Muscle of back (tissue), 3 donors: ENCODE measurements at regions not wholly inside any gene's neighbourhood (a gene's known extent, or its start where the extent isn't known, plus 50 kb on each side); places are given as distances from the start of the nearest gene placed in this dataset.

Experiments
- DNase-seq, 3 donors: peaks; one replicate each; pipeline versions ENCODE4 v3.0.0 to v3.0.0-alpha.2; 2013

DNA sequence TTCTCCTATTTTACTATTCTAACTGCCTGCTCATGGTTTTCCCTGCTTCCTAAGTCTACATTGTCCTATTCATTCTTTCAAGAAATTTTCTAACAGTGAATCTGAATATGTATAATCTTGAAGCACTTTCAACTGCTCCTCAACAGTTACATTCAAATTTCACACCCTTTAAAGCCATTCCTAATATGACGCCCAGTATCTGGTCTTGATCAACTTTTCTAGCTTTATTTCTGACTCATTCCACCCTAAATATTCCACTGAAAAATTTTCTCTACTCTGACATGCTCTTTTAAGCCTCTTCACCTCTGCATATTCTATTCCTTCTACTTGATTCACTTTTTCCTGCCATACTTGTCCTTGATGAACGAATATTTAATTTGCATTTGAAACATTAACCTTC, 1893.9 kb upstream of the PIK3C3 start:
- DNase-seq, result no peak

- no peak for DNase-seq
Observed at GRCh38 chr18:40060562-40060961, 1894.5 kb upstream of the PIK3C3 start.

DNA sequence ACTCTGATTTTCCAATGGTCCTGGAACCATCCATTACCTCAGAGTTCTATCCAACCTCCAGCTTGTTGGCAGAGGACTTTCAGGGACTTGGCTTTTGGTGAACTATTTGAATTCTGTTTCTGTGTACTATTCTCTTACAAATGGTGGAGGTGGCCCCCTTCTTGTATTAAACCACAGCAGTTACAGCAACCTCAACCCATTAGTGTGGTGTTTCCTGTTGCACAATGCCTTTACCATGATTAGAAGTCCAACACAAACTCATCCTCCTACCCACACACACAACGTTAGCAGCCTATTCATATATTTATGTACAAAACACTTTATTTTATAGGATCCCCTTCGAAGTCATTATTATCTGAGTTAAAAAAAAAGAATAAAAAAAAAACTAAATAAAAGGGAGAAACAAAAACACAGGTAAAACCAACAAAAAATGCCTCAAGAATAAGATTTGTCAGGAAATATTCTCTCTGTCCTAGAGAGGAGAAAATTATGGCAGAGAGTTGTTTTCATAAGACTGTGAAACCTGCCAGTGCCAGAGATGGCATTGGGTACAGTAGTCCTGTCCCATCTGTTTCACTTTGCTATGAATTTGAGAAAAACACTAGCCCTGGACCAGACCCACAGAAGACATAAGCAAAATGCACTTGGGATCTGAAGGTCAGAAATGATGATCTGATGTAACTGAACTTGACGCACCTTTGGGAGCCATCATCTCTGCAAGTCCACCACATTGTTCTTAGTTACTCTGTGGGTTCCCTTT, 1896.0 kb upstream of the PIK3C3 start:
- no peak for DNase-seq

DNA sequence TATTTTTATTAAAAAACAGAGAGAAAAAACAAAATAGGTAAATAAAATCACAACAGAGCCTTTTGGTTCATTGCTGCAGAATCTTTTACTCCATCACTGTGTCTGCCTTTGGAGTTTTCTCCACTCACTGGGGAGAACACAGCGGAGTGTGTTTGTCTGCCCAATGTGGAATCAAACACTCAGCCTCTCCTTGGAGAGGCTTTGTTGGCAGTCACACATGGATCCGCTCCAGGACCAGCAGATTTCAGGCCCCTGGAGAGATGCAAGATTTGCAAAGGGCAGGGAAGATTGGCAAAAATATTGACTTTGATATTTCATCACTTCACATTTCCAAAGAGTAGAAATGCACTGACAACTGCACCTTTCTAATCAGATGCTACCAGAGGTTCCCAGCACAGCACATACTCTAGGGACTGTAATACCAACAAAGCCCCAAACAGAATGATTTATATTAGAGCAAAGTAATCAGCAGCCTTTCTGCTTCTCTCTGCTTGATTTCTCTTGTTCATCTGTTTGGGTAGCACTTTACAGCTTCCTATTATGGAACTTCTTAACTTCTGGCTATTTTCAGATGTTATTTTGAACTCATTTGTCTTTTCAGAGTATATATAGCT, 1898.8 kb upstream of the PIK3C3 start:
- no peak for DNase-seq

DNA sequence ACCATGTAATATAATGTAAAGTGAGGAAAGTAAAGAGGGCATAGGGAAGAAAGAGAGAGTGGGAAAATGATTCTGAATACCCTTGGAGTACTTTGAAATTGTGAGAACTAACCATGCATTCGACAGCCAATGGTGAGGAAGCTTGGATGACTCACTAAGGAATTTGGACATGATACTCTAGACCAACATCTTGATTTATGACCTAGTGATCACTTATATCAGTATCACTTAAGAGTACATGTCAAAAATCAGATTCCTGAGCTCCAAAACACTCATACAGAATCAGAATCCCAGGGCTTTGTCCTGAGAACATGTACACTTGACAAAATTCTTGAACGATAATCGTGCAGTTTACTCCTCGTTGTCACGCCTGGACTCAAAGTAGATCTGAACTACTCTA, 1899.8 kb upstream of the PIK3C3 start:
- DNase-seq, result no peak

DNA sequence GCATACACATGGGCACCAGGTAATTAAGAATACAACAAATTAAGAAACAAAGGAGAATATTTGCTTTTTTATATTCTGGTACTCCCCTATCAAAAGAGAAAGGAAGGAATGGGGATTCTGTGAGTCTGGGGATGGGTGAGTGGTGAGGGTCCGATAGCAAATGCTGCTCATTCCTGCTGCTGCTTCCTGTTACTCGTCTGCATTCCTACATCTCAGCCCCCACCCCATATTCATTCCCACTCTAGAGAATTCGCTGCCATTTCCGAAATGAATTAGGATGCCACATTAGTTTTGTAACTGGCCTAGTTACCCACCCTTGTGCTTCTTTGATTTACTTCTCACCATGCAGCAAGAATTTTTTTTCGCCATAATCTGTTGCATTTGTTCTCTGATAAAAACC, 1905.3 kb upstream of the PIK3C3 start:
- no peak for DNase-seq

- no peak for DNase-seq
Observed at GRCh38 chr18:40048886-40049650, 1906.0 kb upstream of the PIK3C3 start.

DNA sequence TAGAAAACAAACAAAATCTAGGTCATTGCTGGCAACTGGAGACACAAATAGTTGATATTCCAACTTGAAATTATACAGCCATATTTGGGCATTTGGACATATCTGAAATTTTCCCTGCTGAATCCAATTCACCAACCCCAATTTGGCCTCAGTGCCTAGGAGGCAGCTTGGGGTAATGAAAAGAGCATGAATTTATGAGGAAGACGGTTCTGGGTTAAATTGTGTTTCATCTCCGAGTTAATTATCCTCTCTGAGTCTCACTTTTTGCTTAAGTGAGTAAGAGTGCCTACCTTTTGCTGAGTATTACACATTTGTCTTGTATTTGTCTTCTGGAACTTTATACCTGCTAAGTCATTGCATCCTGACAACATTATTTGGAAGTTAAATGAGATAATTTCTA, 1906.8 kb upstream of the PIK3C3 start:
- no peak for DNase-seq

DNA sequence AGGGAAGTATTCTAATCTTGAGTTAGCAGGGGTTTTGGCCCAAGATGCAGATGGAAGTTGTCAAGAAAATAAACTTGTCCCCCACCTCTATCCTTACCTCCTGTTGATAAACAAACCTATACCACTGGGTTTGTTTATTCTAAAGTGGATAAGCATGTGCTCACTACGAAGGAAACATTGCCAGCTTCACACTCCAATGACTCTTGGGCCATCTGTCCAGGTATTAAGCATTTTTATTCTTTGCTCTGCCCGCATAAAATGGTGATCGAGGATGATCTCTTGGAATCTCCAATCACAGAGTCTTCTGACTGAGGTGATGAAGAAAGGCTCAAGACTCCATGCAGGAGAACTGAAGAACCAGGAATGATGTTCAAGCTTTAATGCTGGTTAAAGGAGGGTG, 1908.4 kb upstream of the PIK3C3 start:
- no peak for DNase-seq

GRCh38 chr18:40041951-40042350, 1913.1 kb upstream of the PIK3C3 start:
- DNase-seq, result no peak

DNA sequence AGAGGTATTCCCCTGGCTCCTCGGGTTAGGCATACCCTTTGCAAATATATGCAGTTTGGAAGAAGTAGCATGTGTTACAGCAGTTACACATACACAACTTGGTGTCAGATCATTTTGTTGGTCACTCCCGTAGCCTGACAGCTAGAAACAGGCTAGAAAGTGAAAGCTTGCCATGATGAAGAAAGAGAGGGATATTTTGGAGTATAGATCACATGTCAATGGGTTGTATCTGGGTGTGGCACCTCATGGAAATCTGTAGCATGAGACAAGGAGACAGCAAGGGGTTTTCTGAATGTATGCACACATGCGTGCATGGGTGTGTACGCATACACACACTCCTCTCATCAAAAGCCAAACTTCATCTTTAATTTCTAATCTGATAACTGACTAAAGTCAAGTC, 1914.5 kb upstream of the PIK3C3 start:
- no peak for DNase-seq

DNA sequence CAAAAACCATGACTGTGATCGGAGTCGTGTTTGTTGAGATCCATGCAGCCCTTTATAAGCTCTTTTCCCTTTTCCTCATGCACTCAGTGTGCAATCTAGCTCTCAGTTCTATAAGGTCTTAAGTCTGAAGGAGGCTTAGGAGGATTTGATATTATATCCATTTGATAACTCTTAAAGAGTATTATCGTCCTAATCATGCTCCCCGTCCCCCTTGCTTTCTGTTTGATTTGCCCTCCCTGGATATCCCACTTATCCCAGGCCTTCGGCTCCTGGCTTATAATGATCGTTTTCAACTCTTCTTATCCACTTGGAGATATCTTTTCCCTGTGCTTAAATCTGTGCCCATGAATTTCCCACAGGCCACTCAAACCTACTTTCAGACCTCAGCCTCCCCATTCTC, 1917.7 kb upstream of the PIK3C3 start:
- no peak for DNase-seq

DNA sequence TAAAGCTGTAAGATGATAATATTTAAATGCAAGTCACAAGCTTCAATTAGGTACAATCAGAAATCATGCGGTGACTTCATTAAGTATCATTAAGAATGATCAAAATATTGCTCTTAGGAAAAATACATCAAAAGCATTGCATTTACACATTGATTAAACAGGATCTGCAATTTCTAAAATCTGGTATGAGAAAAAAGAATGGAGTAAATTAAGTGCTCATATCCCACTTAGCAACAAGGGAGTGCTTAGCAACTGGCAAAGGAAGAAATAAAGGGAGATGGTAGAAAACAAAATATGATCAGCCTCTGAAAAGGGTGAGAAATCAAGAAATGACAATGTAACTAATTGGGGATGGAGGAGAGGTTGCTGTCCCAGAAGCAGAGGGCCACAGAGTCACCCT, 1918.2 kb upstream of the PIK3C3 start:
- DNase-seq, result no peak

GRCh38 chr18:40035966-40036365, 1919.1 kb upstream of the PIK3C3 start:
- DNase-seq, result no peak

GRCh38 chr18:40032076-40032475, 1923.0 kb upstream of the PIK3C3 start:
- no peak for DNase-seq

DNA sequence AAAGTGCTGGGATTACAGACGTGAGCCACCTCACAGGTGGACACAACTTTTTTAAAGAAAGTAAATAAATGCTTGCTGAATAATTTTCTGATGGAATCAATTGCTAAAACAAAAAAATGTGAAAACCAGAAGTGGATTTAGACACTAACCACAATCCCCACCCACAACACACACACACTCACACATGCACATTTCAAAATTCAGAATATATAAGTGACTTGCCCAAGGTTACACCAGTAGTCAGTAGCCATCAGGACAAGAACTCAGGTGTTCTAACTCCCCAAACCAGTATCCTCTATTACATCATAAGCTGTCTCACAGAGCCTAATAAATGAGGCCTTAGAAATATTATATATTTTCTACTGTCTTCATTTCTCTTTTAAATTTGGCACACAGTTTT, 1923.6 kb upstream of the PIK3C3 start:
- no peak for DNase-seq

DNA sequence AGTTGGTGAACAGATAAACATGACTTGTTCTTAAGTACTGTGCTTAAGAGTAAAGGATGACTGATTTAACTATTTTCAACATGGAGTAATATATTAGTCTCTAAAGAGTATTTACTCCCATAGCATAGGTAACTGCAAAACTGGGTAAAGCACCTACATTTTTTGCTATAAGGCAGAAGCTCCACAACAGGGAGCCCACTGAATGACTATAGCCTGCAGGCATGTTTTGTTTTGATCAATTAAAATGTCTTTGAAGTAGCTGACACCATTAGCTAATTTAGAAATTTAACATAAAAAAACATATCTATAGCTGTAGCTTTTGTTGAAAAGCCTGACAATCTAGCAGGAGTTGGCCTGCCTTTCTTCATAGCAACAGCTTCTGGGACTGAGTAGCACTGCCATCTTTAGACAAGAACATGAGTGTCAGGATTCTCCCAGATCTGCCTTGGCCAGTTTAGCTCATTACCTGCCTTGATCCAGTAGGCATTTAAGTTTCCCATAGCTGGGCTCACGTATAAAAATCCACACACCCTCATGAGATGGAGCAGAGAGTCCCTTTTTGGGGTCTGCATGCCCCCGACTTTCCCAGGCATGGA, 1935.1 kb upstream of the PIK3C3 start:
- no peak for DNase-seq

- DNase-seq, result no peak
Observed at GRCh38 chr18:40018266-40018665, 1936.8 kb upstream of the PIK3C3 start.

DNA sequence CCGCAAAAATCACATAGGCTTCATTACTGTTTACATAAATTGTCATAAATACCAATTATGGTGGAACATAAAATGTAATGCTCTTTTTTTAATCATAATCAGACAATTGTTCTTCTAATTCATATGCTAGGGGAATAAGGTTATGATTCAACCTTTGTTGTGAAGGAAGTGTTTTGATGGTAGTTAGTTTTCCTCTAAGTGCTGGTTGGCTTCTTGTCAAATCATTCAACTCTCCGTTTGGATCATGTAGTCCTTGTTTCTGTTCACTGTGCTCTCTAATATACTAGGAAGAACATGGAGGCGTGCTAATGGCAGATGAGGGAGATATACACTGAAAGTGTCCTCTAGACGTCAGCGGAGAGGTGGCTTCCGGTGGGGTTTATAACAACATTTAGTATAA, 1938.0 kb upstream of the PIK3C3 start:
- DNase-seq, result no peak

- no peak for DNase-seq
Observed at GRCh38 chr18:40016405-40016804, 1938.6 kb upstream of the PIK3C3 start.

DNA sequence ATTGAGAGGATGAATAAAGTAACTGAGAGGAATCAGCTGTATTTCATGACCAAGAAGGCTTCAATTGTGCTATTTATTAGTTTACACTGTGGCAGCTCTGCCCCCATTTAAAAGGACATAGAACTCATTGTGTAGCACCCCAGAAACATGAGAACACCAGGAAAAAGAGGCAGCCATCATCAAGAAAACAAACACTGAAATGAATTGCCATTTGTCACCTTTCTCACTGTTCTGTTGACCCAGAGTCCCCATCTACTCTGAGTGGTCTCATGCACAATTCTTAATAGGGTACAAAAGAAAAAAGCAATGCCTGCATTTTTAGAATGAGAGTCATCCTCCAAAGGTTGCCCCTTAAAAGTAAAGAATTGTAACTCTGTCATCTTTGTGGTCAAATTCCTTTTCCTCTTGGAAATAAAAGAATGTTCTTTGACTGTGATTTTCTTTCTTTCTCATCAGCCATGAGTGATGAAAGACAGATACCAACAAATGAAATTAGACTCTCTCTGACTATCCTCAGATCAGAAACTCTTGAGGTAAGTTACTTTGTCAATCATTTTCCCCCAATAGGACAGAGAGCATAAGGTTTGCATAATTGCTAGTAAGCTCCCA, 1941.9 kb upstream of the PIK3C3 start:
- DNase-seq, result no peak

- no peak for DNase-seq
Observed at GRCh38 chr18:40011201-40011600, 1943.8 kb upstream of the PIK3C3 start.
